ENCODE measurements at regions not wholly inside any gene's neighbourhood (a gene's known extent, or its start where the extent isn't known, plus 50 kb on each side); places are given as distances from the start of the nearest gene placed in this dataset.
"Not testable (repeated sequence)": the region's sequence is repeated elsewhere in the genome, so short reads cannot be mapped to it uniquely, and the experiment has no call there.

DNA sequence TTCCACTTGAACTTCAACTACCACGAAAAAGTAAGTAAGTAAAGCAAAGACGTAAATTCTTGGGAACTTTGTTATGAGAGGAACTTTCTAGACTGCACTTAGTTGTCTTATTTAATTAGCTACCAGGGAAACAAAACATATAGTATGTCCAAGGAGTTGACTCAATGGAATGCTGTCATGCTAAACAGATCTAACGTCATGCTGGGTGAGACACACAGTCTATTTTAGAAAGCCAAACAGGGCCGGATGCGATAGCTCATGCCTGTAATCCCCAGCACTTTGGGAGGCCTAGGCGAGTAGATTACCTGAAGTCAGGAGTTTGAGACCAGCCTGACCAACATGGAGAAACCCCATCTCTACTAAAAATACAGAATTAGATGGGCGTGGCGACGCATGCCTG lies 140.6 kb upstream of the RRN3 start:
- H3K36me3 ChIP-seq; H3K27me3 ChIP-seq; DNase-seq; H3K4me1 ChIP-seq; H3K4me3 ChIP-seq; intact Hi-C loops (cut with DNase I; ENCODE audit: low total_unique reads); H3K9me3 ChIP-seq; H3K27ac ChIP-seq; in situ Hi-C loops (cut with MboI; ENCODE audit: low pct_ligation_motif_present in 1 of 4, low pct_unique_long_range_greater_than_20kb in 1 of 4, low sequenced_read_pairs in 3 of 4): not testable (repeated sequence)
- WGBS, 2 donors (ENCODE audit: low coverage in 1 of 2) = no CpG with 5 or more reads among the region's 9 CpGs

DNA sequence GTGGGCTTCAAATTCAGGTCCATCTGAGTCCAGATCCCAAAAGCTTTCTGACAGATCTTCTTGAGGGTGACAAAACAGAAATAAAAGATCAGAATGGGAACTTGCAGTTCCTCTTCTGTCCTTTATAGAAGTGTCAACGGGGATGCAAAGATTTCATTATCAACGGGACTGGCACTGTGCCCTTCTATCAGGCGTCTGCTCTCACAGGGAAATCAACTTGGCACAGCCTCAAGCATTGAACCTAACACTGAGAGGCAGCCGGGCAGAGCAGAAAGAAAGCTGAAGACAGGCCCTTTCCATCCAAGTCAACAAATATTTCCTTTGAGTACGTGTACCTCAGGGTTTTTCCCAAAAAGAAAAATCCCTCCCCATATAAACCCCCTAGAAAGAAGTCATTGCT lies 136.4 kb upstream of the RRN3 start:
- H3K36me3 ChIP-seq; H3K27me3 ChIP-seq; in situ Hi-C loops (cut with MboI; ENCODE audit: low pct_ligation_motif_present in 1 of 4, low pct_unique_long_range_greater_than_20kb in 1 of 4, low sequenced_read_pairs in 3 of 4); H3K4me1 ChIP-seq; DNase-seq; H3K4me3 ChIP-seq; H3K27ac ChIP-seq; H3K9me3 ChIP-seq; intact Hi-C loops (cut with DNase I; ENCODE audit: low total_unique reads): not testable (repeated sequence)
- no CpG with 5 or more reads among the region's 5 CpGs for WGBS, 2 donors (ENCODE audit: low coverage in 1 of 2)

- H3K4me3 ChIP-seq; H3K4me1 ChIP-seq; DNase-seq; H3K27ac ChIP-seq; H3K27me3 ChIP-seq; intact Hi-C loops (cut with DNase I; ENCODE audit: low total_unique reads); H3K36me3 ChIP-seq; in situ Hi-C loops (cut with MboI; ENCODE audit: low pct_ligation_motif_present in 1 of 4, low pct_unique_long_range_greater_than_20kb in 1 of 4, low sequenced_read_pairs in 3 of 4); H3K9me3 ChIP-seq: not testable (repeated sequence)
- 66 to 77% methylated on average over 2 of the region's 2 CpGs for WGBS, 2 donors (ENCODE audit: low coverage in 1 of 2)
Observed at GRCh38 chr16:15229661-15230060, 135.6 kb upstream of the RRN3 start.

- intact Hi-C loops (cut with DNase I; ENCODE audit: low total_unique reads); H3K4me3 ChIP-seq; H3K4me1 ChIP-seq; H3K27ac ChIP-seq; H3K9me3 ChIP-seq; in situ Hi-C loops (cut with MboI; ENCODE audit: low pct_ligation_motif_present in 1 of 4, low pct_unique_long_range_greater_than_20kb in 1 of 4, low sequenced_read_pairs in 3 of 4); H3K27me3 ChIP-seq; DNase-seq; H3K36me3 ChIP-seq: not testable (repeated sequence)
- no CpG with 5 or more reads among the region's 1 CpG for WGBS, 2 donors (ENCODE audit: low coverage in 1 of 2)
Observed at GRCh38 chr16:15224651-15225050, 130.6 kb upstream of the RRN3 start.

DNA sequence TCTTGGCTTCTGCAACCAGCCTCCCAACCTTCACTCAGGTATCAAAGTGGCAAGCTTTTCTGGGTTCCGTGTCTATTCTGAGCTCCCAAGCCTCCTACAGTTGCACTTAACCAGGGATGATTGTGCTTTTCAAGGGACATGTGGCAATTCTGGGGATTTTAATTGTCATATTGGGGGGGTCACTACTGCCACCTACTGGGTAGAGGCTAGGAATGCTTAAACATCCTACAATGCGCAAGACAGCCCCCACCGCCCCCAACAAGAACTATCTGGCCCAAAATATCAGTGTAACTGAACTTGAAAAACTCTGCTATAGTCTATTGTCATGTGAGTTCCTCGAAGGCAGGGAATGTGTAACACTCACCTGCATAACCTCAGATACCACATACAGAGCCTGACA lies 129.3 kb upstream of the RRN3 start:
- DNase-seq; in situ Hi-C loops (cut with MboI; ENCODE audit: low pct_ligation_motif_present in 1 of 4, low pct_unique_long_range_greater_than_20kb in 1 of 4, low sequenced_read_pairs in 3 of 4); H3K4me3 ChIP-seq; H3K36me3 ChIP-seq; intact Hi-C loops (cut with DNase I; ENCODE audit: low total_unique reads); H3K9me3 ChIP-seq; H3K27ac ChIP-seq; H3K4me1 ChIP-seq; H3K27me3 ChIP-seq: not testable (repeated sequence)
- 40% methylated on average over 1 of the region's 4 CpGs; no CpG with 5 or more reads in 1 of the 2 donors for WGBS, 2 donors (ENCODE audit: low coverage in 1 of 2)

DNA sequence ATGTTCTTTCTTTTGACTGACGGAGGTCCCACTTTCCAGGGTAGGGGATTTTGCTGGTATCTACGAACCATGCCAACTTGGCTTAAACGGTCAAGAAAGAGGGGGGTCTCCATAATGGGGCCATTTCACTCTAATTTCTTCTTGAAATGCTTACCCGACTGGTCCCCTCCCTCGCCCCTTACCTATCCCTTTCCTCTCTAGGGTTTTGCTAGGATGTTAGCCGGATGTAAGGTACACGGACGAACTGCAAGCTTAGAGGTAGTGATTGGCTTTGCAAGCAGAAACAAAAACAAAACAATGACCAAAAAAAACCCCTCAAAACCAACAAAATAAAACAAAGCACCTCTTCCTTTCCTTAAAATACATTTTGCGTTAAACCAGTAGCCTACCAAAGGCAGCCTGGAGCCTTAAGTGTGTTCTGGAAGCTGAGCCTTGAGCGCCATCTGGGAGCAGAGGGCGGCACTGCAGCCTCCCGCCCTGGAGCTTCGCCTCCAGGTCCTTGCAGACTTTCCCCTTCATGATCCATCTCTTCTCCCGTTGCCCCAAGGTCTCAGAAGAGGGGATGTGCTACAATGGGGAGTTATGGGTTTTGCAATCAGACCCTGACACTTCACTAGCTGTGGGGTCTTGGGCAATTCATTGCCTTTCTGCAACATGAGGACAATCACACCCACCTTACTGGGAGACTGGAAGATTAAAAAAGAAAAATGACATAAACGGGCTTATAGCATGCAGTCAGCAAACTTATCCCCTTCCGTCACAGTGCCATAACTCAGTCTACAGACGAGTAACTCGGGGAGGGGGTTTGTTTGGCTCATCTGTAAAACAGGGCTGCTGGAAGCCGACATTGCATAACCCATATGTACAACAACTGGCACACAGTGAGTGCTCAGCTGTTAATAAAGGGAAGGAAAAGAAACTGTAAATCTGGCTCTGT lies 125.9 kb upstream of the RRN3 start:
- in situ Hi-C loops (cut with MboI; ENCODE audit: low pct_ligation_motif_present in 1 of 4, low pct_unique_long_range_greater_than_20kb in 1 of 4, low sequenced_read_pairs in 3 of 4); H3K4me1 ChIP-seq; H3K27me3 ChIP-seq; DNase-seq; intact Hi-C loops (cut with DNase I; ENCODE audit: low total_unique reads); H3K4me3 ChIP-seq; H3K9me3 ChIP-seq; H3K36me3 ChIP-seq; H3K27ac ChIP-seq: not testable (repeated sequence)
- 0 to 24% methylated on average over 1 to 9 of the region's 19 CpGs for WGBS, 2 donors (ENCODE audit: low coverage in 1 of 2)
- peak; percentile 34 to 75 (median 73) for TF ChIP-seq CTCF (IDR thresholded peaks at IDR 0.05)

- WGBS, 2 donors (ENCODE audit: low coverage in 1 of 2) = 91% methylated on average over 8 of the region's 9 CpGs; no CpG with 5 or more reads in 1 of the 2 donors
- H3K27ac ChIP-seq; H3K4me3 ChIP-seq; DNase-seq; H3K36me3 ChIP-seq; H3K9me3 ChIP-seq; H3K4me1 ChIP-seq; intact Hi-C loops (cut with DNase I; ENCODE audit: low total_unique reads); in situ Hi-C loops (cut with MboI; ENCODE audit: low pct_ligation_motif_present in 1 of 4, low pct_unique_long_range_greater_than_20kb in 1 of 4, low sequenced_read_pairs in 3 of 4); H3K27me3 ChIP-seq: not testable (repeated sequence)
Observed at GRCh38 chr16:15218856-15219500, 124.9 kb upstream of the RRN3 start.

DNA sequence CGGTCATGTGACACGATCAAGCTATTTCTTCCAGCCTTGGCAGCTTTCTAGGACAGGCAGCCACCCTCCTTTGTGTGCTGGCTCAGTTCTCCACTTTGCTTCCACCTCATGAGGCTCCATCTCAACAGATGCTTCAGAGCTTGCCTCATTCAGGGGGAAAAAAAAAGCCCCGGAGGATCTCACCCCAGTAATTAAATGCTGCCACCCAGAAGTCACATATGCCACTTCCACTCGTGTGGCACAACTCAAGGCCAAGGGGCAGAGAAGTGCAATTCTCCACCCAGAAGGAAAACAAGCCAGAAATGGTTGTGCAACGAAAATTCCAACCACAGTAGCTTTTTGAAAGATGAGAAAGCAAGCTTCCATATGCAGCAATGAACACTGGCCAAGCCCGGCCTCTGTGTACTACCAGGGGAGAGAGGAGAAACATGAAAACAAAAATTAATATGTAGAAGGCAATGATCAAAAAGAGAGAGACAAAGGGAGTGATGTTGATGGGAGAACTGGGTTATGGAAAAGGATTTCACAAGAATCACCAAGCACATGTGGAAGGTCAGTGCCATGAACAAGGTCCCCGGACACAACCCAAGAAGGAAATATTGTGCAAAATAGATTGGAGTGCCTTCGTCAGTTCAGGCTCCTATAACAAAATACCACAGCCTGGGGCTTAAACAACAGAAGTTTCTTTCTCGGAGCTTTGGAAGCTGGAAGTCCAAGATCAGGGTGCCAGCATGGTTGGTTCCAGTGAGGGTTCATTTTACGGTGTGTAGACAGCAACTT lies 113.3 kb upstream of the RRN3 start:
- H3K27me3 ChIP-seq; H3K9me3 ChIP-seq; H3K4me3 ChIP-seq; DNase-seq; intact Hi-C loops (cut with DNase I; ENCODE audit: low total_unique reads); H3K27ac ChIP-seq; H3K4me1 ChIP-seq; in situ Hi-C loops (cut with MboI; ENCODE audit: low pct_ligation_motif_present in 1 of 4, low pct_unique_long_range_greater_than_20kb in 1 of 4, low sequenced_read_pairs in 3 of 4); H3K36me3 ChIP-seq: not testable (repeated sequence)
- WGBS, 2 donors (ENCODE audit: low coverage in 1 of 2) = 61% methylated on average over 7 of the region's 10 CpGs; no CpG with 5 or more reads in 1 of the 2 donors

DNA sequence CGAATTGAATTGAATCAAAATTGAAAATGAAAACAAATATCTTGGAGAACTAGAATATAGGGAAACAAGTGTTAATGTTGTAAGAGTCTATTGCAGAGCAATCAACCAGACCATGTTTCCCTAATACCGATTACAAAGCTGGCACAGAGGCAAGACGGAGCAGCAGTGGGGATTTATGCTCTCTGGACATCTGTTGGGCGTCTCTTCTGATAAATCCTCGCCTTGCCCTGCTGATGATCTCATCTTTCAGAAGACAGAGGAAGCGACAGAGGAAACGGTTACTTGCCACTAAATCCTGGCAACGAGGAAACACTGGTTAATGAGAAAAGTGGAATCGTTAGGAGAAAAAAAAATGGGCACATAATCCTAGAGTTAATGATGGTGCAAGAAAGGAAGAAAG lies 112.4 kb upstream of the RRN3 start:
- WGBS, 2 donors (ENCODE audit: low coverage in 1 of 2) = 9% methylated on average over 7 of the region's 9 CpGs; no CpG with 5 or more reads in 1 of the 2 donors
- H3K27ac ChIP-seq; H3K9me3 ChIP-seq; in situ Hi-C loops (cut with MboI; ENCODE audit: low pct_ligation_motif_present in 1 of 4, low pct_unique_long_range_greater_than_20kb in 1 of 4, low sequenced_read_pairs in 3 of 4); DNase-seq; H3K36me3 ChIP-seq; H3K4me1 ChIP-seq; H3K4me3 ChIP-seq; intact Hi-C loops (cut with DNase I; ENCODE audit: low total_unique reads); H3K27me3 ChIP-seq: not testable (repeated sequence)
